ENCODE measurements at regions not wholly inside any gene's neighbourhood (a gene's known extent, or its start where the extent isn't known, plus 50 kb on each side); places are given as distances from the start of the nearest gene placed in this dataset.

DNA sequence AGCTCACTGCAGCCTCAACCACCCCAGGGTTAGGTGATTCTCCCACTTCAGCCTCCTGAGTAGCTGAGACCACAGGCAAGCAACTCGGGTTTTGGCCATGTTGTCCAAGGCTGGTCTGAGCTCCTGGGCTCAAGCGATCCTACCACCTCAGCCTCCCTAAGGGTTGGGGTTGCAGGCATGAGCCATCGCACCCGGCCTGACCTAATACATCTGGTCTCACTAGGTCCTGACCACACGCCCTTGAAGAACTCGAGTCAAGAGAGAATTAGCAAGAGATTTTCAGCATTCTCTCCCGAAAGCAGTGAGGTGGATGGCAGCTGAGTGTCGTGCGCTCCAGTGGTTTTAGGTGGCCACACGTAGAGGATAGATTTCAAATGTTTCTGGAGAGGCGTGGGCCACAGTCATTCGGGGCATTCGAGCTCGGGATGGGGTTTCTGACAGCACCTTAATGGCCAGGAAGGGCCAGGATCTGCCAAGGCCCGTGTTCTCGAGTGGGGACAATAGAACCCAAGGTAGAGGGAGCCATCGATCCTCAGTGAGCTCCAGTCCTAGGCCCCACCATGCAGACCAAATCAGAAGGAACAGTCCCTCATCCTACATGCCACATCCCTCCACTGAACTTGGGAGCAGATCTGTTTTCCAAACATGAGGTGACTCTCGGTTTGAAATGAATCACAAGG lies 193.1 kb downstream of the ALG10 start:
- TF ChIP-seq, protein P1, sequence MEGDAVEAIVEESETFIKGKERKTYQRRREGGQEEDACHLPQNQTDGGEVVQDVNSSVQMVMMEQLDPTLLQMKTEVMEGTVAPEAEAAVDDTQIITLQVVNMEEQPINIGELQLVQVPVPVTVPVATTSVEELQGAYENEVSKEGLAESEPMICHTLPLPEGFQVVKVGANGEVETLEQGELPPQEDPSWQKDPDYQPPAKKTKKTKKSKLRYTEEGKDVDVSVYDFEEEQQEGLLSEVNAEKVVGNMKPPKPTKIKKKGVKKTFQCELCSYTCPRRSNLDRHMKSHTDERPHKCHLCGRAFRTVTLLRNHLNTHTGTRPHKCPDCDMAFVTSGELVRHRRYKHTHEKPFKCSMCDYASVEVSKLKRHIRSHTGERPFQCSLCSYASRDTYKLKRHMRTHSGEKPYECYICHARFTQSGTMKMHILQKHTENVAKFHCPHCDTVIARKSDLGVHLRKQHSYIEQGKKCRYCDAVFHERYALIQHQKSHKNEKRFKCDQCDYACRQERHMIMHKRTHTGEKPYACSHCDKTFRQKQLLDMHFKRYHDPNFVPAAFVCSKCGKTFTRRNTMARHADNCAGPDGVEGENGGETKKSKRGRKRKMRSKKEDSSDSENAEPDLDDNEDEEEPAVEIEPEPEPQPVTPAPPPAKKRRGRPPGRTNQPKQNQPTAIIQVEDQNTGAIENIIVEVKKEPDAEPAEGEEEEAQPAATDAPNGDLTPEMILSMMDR (IDR thresholded peaks at IDR 0.05), result no peak
- TF ChIP-seq POLR2A (IDR thresholded peaks at IDR 0.05), result no peak
